SKM-1 (cell line): ENCODE measurements at regions not wholly inside any gene's neighbourhood (a gene's known extent, or its start where the extent isn't known, plus 50 kb on each side); places are given as distances from the start of the nearest gene placed in this dataset.
"Not testable (repeated sequence)": the region's sequence is repeated elsewhere in the genome, so short reads cannot be mapped to it uniquely, and the experiment has no call there.

Experiments used
- DNase-seq: peaks from one replicate; lab custom pipeline; 2025; ENCODE audit not compliant: unreplicated experiment; lab: John Stamatoyannopoulos, UW

GRCh38 chr6:67450641-67451040 lies 1184.4 kb upstream of the ADGRB3 start:
- DNase-seq = no peak

- no peak for DNase-seq
Measured at GRCh38 chr6:67449602-67450001, 1185.5 kb upstream of the ADGRB3 start.

- no peak for DNase-seq
Measured at GRCh38 chr6:67433124-67433523, 1202.0 kb upstream of the ADGRB3 start.

GRCh38 chr6:67431076-67431475 lies 1204.0 kb upstream of the ADGRB3 start:
- DNase-seq = no peak

- not testable (repeated sequence) for DNase-seq
Measured at GRCh38 chr6:67426686-67427085, 1208.4 kb upstream of the ADGRB3 start.

- DNase-seq = no peak
Measured at GRCh38 chr6:67412035-67412434, 1223.0 kb upstream of the ADGRB3 start.

- no peak for DNase-seq
Measured at GRCh38 chr6:67411036-67411435, 1224.0 kb upstream of the ADGRB3 start.

- no peak for DNase-seq
Measured at GRCh38 chr6:67394254-67394653, 1240.8 kb upstream of the ADGRB3 start.

GRCh38 chr6:67393356-67393755 lies 1241.7 kb upstream of the ADGRB3 start:
- no peak for DNase-seq

- DNase-seq = no peak
Measured at GRCh38 chr6:67391955-67392354, 1243.1 kb upstream of the ADGRB3 start.

- DNase-seq = no peak
Measured at GRCh38 chr6:67369679-67370078, 1265.4 kb upstream of the ADGRB3 start.

GRCh38 chr6:67362976-67363375 lies 1272.1 kb upstream of the ADGRB3 start:
- no peak for DNase-seq

- no peak for DNase-seq
Measured at GRCh38 chr6:67361264-67361663, 1273.8 kb upstream of the ADGRB3 start.

GRCh38 chr6:67358241-67358640 lies 1276.8 kb upstream of the ADGRB3 start:
- no peak for DNase-seq

- DNase-seq = no peak
Measured at GRCh38 chr6:67353861-67354260, 1281.2 kb upstream of the ADGRB3 start.

GRCh38 chr6:67352717-67353116 lies 1282.4 kb upstream of the ADGRB3 start:
- DNase-seq = no peak

GRCh38 chr6:67350729-67351128 lies 1284.4 kb upstream of the ADGRB3 start:
- DNase-seq = no peak

GRCh38 chr6:67345946-67346345 lies 1289.1 kb upstream of the ADGRB3 start:
- no peak for DNase-seq

GRCh38 chr6:67336014-67336413 lies 1299.1 kb upstream of the ADGRB3 start:
- DNase-seq = no peak

GRCh38 chr6:67331304-67331703 lies 1303.8 kb upstream of the ADGRB3 start:
- no peak for DNase-seq

GRCh38 chr6:67328269-67328668 lies 1306.8 kb upstream of the ADGRB3 start:
- no peak for DNase-seq

- no peak for DNase-seq
Measured at GRCh38 chr6:67300430-67301040, 1334.5 kb upstream of the ADGRB3 start.

- no peak for DNase-seq
Measured at GRCh38 chr6:67292169-67292568, 1342.9 kb upstream of the ADGRB3 start.
